Activated naive CD8-positive, alpha-beta T cell treated with anti-CD3 and anti-CD28 coated beads, Interleukin-2, amount 50 U/mL, for 24 hours (primary cell): ENCODE measurements at regions not wholly inside any gene's neighbourhood (a gene's known extent, or its start where the extent isn't known, plus 50 kb on each side); places are given as distances from the start of the nearest gene placed in this dataset.

Source experiments
- ATAC-seq: fragments of 150-1000 bp; cut with Tn5 transposase; one replicate; pipeline ENCODE4 v1.10.0; 2021
- DNase-seq: peaks from one replicate; pipeline ENCODE4 v3.0.0; 2021
- H3K27ac Mint-ChIP-seq: one replicate; pipeline ENCODE4 v1.8.0; 2021; ENCODE audit warnings: mild to moderate bottlenecking, mixed read lengths
- H3K27me3 Mint-ChIP-seq: one replicate; pipeline ENCODE4 v1.8.0; 2021; ENCODE audit warnings: mixed read lengths
- H3K36me3 Mint-ChIP-seq: one replicate; pipeline ENCODE4 v1.8.0; 2021; ENCODE audit warnings: low read depth, mixed read lengths
- H3K4me1 Mint-ChIP-seq: one replicate; pipeline ENCODE4 v1.8.0; 2021; ENCODE audit warnings: mixed read lengths
- H3K4me3 Mint-ChIP-seq: one replicate; pipeline ENCODE4 v1.8.0; 2021; ENCODE audit warnings: mild to moderate bottlenecking, moderate library complexity, mixed read lengths
- H3K9me3 Mint-ChIP-seq: one replicate; pipeline ENCODE4 v1.8.0; 2021; ENCODE audit warnings: mixed read lengths

- Mint-ChIP-seq H3K36me3 (no peaks in the 10 kb centered on the region), H3K9me3 (no peaks in the 10 kb centered on the region), H3K4me1 (peaks cover 14% of the 10 kb centered on the region), H3K27ac (no peak overlapping the region), H3K4me3 (no peak overlapping the region), H3K27me3 (no peaks in the 10 kb centered on the region)
- ATAC-seq (peak; percentile 86), DNase-seq (no peak)
Measured at GRCh38 chr1:193677874-193678273, 491.5 kb upstream of the B3GALT2 start.

- ATAC-seq (no peak), DNase-seq (no peak)
- Mint-ChIP-seq H3K27ac (peak overlapping the region; percentile 2), H3K4me1 (peaks cover 14% of the 10 kb centered on the region), H3K27me3 (no peaks in the 10 kb centered on the region), H3K4me3 (no peak overlapping the region), H3K9me3 (no peaks in the 10 kb centered on the region), H3K36me3 (no peaks in the 10 kb centered on the region)
Measured at GRCh38 chr1:193676996-193677549, 490.7 kb upstream of the B3GALT2 start.

GRCh38 chr1:193674292-193674944 lies 488.0 kb upstream of the B3GALT2 start:
- ATAC-seq (no peak), DNase-seq (no peak)
- no peaks in the 10 kb centered on the region for H3K36me3 Mint-ChIP-seq
- H3K9me3 Mint-ChIP-seq, result peaks cover 5% of the 10 kb centered on the region
- peaks cover 14% of the 10 kb centered on the region for H3K4me1 Mint-ChIP-seq
- H3K4me3 Mint-ChIP-seq, result no peak overlapping the region
- H3K27ac Mint-ChIP-seq, result peak overlapping the region; percentile 24
- H3K27me3 Mint-ChIP-seq, result no peaks in the 10 kb centered on the region

GRCh38 chr1:193666485-193667083 lies 480.2 kb upstream of the B3GALT2 start:
- no peak for DNase-seq
- H3K27ac Mint-ChIP-seq, result no peak overlapping the region
- H3K36me3 Mint-ChIP-seq, result no peaks in the 10 kb centered on the region
- no peak overlapping the region for H3K4me3 Mint-ChIP-seq
- no peaks in the 10 kb centered on the region for H3K27me3 Mint-ChIP-seq
- peaks cover 5% of the 10 kb centered on the region for H3K9me3 Mint-ChIP-seq
- no peak for ATAC-seq
- peaks cover 5% of the 10 kb centered on the region for H3K4me1 Mint-ChIP-seq

- Mint-ChIP-seq H3K27me3 (no peaks in the 10 kb centered on the region), H3K4me1 (peaks cover 5% of the 10 kb centered on the region), H3K36me3 (no peaks in the 10 kb centered on the region), H3K27ac (no peak overlapping the region), H3K4me3 (no peak overlapping the region), H3K9me3 (no peaks in the 10 kb centered on the region)
- DNase-seq (no peak), ATAC-seq (no peak)
Measured at GRCh38 chr1:193663965-193664364, 477.6 kb upstream of the B3GALT2 start.

- DNase-seq (no peak), ATAC-seq (no peak)
- H3K4me3 Mint-ChIP-seq, result no peak overlapping the region
- no peaks in the 10 kb centered on the region for H3K9me3 Mint-ChIP-seq
- peaks cover 5% of the 10 kb centered on the region for H3K4me1 Mint-ChIP-seq
- H3K27ac Mint-ChIP-seq, result no peak overlapping the region
- no peaks in the 10 kb centered on the region for H3K36me3 Mint-ChIP-seq
- H3K27me3 Mint-ChIP-seq, result no peaks in the 10 kb centered on the region
Measured at GRCh38 chr1:193662030-193662429, 475.6 kb upstream of the B3GALT2 start.

GRCh38 chr1:193661385-193661784 lies 475.0 kb upstream of the B3GALT2 start:
- ATAC-seq (no peak), DNase-seq (no peak)
- no peak overlapping the region for H3K27ac Mint-ChIP-seq
- no peaks in the 10 kb centered on the region for H3K36me3 Mint-ChIP-seq
- H3K4me3 Mint-ChIP-seq, result no peak overlapping the region
- H3K4me1 Mint-ChIP-seq, result peaks cover 3% of the 10 kb centered on the region
- no peaks in the 10 kb centered on the region for H3K9me3 Mint-ChIP-seq
- no peaks in the 10 kb centered on the region for H3K27me3 Mint-ChIP-seq

GRCh38 chr1:193660428-193660827 lies 474.0 kb upstream of the B3GALT2 start:
- Mint-ChIP-seq H3K9me3 (no peaks in the 10 kb centered on the region), H3K27ac (no peak overlapping the region), H3K4me3 (no peak overlapping the region), H3K36me3 (no peaks in the 10 kb centered on the region), H3K4me1 (no peaks in the 10 kb centered on the region), H3K27me3 (no peaks in the 10 kb centered on the region)
- no peak for DNase-seq
- ATAC-seq, result no peak

GRCh38 chr1:193658691-193659090 lies 472.3 kb upstream of the B3GALT2 start:
- no peaks in the 10 kb centered on the region for H3K27me3 Mint-ChIP-seq
- no peak for ATAC-seq
- no peak overlapping the region for H3K4me3 Mint-ChIP-seq

GRCh38 chr1:193658081-193658480 lies 471.7 kb upstream of the B3GALT2 start:
- H3K36me3 Mint-ChIP-seq, result peaks cover 8% of the 10 kb centered on the region
- no peaks in the 10 kb centered on the region for H3K4me1 Mint-ChIP-seq
- no peak overlapping the region for H3K4me3 Mint-ChIP-seq
- DNase-seq (no peak), ATAC-seq (no peak)
- H3K9me3 Mint-ChIP-seq, result peaks cover 17% of the 10 kb centered on the region
- H3K27ac Mint-ChIP-seq, result no peak overlapping the region
- H3K27me3 Mint-ChIP-seq, result no peaks in the 10 kb centered on the region

More at GRCh38 chr1:193658691-193659090, 472.3 kb upstream of the B3GALT2 start:
- no peak overlapping the region for H3K27ac Mint-ChIP-seq
- H3K9me3 Mint-ChIP-seq, result peaks cover 13% of the 10 kb centered on the region
- peaks cover 8% of the 10 kb centered on the region for H3K36me3 Mint-ChIP-seq
- H3K4me1 Mint-ChIP-seq, result no peaks in the 10 kb centered on the region
- no peak for DNase-seq

GRCh38 chr1:193657552-193657951 lies 471.1 kb upstream of the B3GALT2 start:
- Mint-ChIP-seq H3K4me1 (no peaks in the 10 kb centered on the region), H3K36me3 (peaks cover 8% of the 10 kb centered on the region), H3K27me3 (no peaks in the 10 kb centered on the region), H3K4me3 (no peak overlapping the region), H3K9me3 (peaks cover 17% of the 10 kb centered on the region), H3K27ac (no peak overlapping the region)
- ATAC-seq, result no peak
- DNase-seq, result no peak

GRCh38 chr1:193656841-193657240 lies 470.4 kb upstream of the B3GALT2 start:
- Mint-ChIP-seq H3K9me3 (peaks cover 20% of the 10 kb centered on the region), H3K27ac (no peak overlapping the region)

GRCh38 chr1:193654951-193655735 lies 468.7 kb upstream of the B3GALT2 start:
- peaks cover 8% of the 10 kb centered on the region for H3K36me3 Mint-ChIP-seq
- ATAC-seq (no peak), DNase-seq (no peak)
- no peaks in the 10 kb centered on the region for H3K27me3 Mint-ChIP-seq
- no peak overlapping the region for H3K27ac Mint-ChIP-seq
- no peak overlapping the region for H3K4me3 Mint-ChIP-seq
- peaks cover 24% of the 10 kb centered on the region for H3K9me3 Mint-ChIP-seq
- H3K4me1 Mint-ChIP-seq, result no peaks in the 10 kb centered on the region

More at GRCh38 chr1:193656841-193657240, 470.4 kb upstream of the B3GALT2 start:
- no peaks in the 10 kb centered on the region for H3K4me1 Mint-ChIP-seq
- DNase-seq, result no peak
- H3K4me3 Mint-ChIP-seq, result no peak overlapping the region
- no peak for ATAC-seq
- no peaks in the 10 kb centered on the region for H3K27me3 Mint-ChIP-seq
- peaks cover 8% of the 10 kb centered on the region for H3K36me3 Mint-ChIP-seq

- peaks cover 49% of the 10 kb centered on the region for H3K9me3 Mint-ChIP-seq
- no peak for ATAC-seq
- H3K27me3 Mint-ChIP-seq, result no peaks in the 10 kb centered on the region
- DNase-seq, result no peak
- peaks cover 3% of the 10 kb centered on the region for H3K4me1 Mint-ChIP-seq
- peaks cover 5% of the 10 kb centered on the region for H3K36me3 Mint-ChIP-seq
- H3K27ac Mint-ChIP-seq, result no peak overlapping the region
- no peak overlapping the region for H3K4me3 Mint-ChIP-seq
Measured at GRCh38 chr1:193649587-193649986, 463.2 kb upstream of the B3GALT2 start.

- Mint-ChIP-seq H3K4me3 (no peak overlapping the region), H3K4me1 (peaks cover 9% of the 10 kb centered on the region), H3K9me3 (no peaks in the 10 kb centered on the region), H3K27me3 (no peaks in the 10 kb centered on the region), H3K27ac (no peak overlapping the region), H3K36me3 (peaks cover under 1% of the 10 kb centered on the region)
- no peak for ATAC-seq
- DNase-seq, result no peak
Measured at GRCh38 chr1:193634876-193635275, 448.5 kb upstream of the B3GALT2 start.
